NOMO-1 treated with DMSO at 0.1 percent for 48 hours (cell line): ENCODE measurements at regions not wholly inside any gene's neighbourhood (a gene's known extent, or its start where the extent isn't known, plus 50 kb on each side); places are given as distances from the start of the nearest gene placed in this dataset.
A peak's percentile ranks its signal among the peaks of the same experiment; 100 is the strongest.

ENCODE experiments used
- DNase-seq: peaks from one replicate; lab custom pipeline; 2025; ENCODE audit not compliant: unreplicated experiment; lab: John Stamatoyannopoulos, UW

- no peak for DNase-seq
Measured at GRCh38 chr20:23232679-23233308, 117.8 kb upstream of the NXT1 start.

- DNase-seq: no peak
Measured at GRCh38 chr20:23232219-23232581, 118.4 kb upstream of the NXT1 start.

- no peak for DNase-seq
Measured at GRCh38 chr20:23231561-23232218, 118.9 kb upstream of the NXT1 start.

GRCh38 chr20:23230766-23231385, 119.7 kb upstream of the NXT1 start:
- DNase-seq: no peak

GRCh38 chr20:23229989-23230388, 120.6 kb upstream of the NXT1 start:
- DNase-seq: no peak

- DNase-seq: no peak
Measured at GRCh38 chr20:23228912-23229311, 121.7 kb upstream of the NXT1 start.

GRCh38 chr20:23227976-23228375, 122.6 kb upstream of the NXT1 start:
- DNase-seq: no peak

GRCh38 chr20:23227274-23227673, 123.3 kb upstream of the NXT1 start:
- no peak for DNase-seq

GRCh38 chr20:23226612-23227265, 123.9 kb upstream of the NXT1 start:
- DNase-seq: no peak

GRCh38 chr20:23225407-23226060, 125.1 kb upstream of the NXT1 start:
- DNase-seq: peak; percentile 98

GRCh38 chr20:23224806-23225205, 125.8 kb upstream of the NXT1 start:
- peak; percentile 22 for DNase-seq

- DNase-seq: no peak
Measured at GRCh38 chr20:23223908-23224580, 126.5 kb upstream of the NXT1 start.

GRCh38 chr20:23222531-23223200, 127.9 kb upstream of the NXT1 start:
- DNase-seq: no peak

- no peak for DNase-seq
Measured at GRCh38 chr20:23217023-23217422, 130.9 kb upstream of the CD93 start.

GRCh38 chr20:23215344-23215995, 129.3 kb upstream of the CD93 start:
- no peak for DNase-seq

GRCh38 chr20:23214903-23215302, 128.8 kb upstream of the CD93 start:
- DNase-seq: no peak

- no peak for DNase-seq
Measured at GRCh38 chr20:23212464-23212995, 126.4 kb upstream of the CD93 start.

GRCh38 chr20:23212011-23212410, 125.9 kb upstream of the CD93 start:
- DNase-seq: peak; percentile 64

- DNase-seq: no peak
Measured at GRCh38 chr20:23211164-23211563, 125.0 kb upstream of the CD93 start.
